GM19463 (cell line): ENCODE measurements at regions not wholly inside any gene's neighbourhood (a gene's known extent, or its start where the extent isn't known, plus 50 kb on each side); places are given as distances from the start of the nearest gene placed in this dataset.

Experiments
- ATAC-seq: cut with Tn5 transposase; IDR thresholded peaks from one replicate; pipeline ENCODE4 v1.9.1; 2021; ENCODE audit warnings: mild to moderate bottlenecking, moderate library complexity; ENCODE audit not compliant: unreplicated experiment

GRCh38 chr1:170219163-170219562 is 73.4 kb downstream of the NTMT2 start:
- ATAC-seq, result no peak

GRCh38 chr1:170221031-170221430 is 75.3 kb downstream of the NTMT2 start:
- no peak for ATAC-seq

- no peak for ATAC-seq
Measured at GRCh38 chr1:170221495-170221894, 75.7 kb downstream of the NTMT2 start.

- ATAC-seq, result no peak
Measured at GRCh38 chr1:170224469-170224868, 78.7 kb downstream of the NTMT2 start.

- no peak for ATAC-seq
Measured at GRCh38 chr1:170225781-170226530, 80.2 kb downstream of the NTMT2 start.

GRCh38 chr1:170226767-170227166 is 81.0 kb downstream of the NTMT2 start:
- no peak for ATAC-seq

GRCh38 chr1:170230323-170230722 is 84.6 kb downstream of the NTMT2 start:
- ATAC-seq, result no peak

- ATAC-seq, result no peak
Measured at GRCh38 chr1:170231662-170232061, 85.9 kb downstream of the NTMT2 start.

GRCh38 chr1:170238704-170239391 is 93.1 kb downstream of the NTMT2 start:
- no peak for ATAC-seq

- no peak for ATAC-seq
Measured at GRCh38 chr1:170239445-170239844, 93.7 kb downstream of the NTMT2 start.

- ATAC-seq, result peak; percentile 82
Measured at GRCh38 chr1:170240409-170240808, 94.7 kb downstream of the NTMT2 start.

- no peak for ATAC-seq
Measured at GRCh38 chr1:170241266-170241851, 95.6 kb downstream of the NTMT2 start.

GRCh38 chr1:170247751-170248521 is 102.2 kb downstream of the NTMT2 start:
- peak; percentile 60 for ATAC-seq

- no peak for ATAC-seq
Measured at GRCh38 chr1:170250531-170251276, 104.9 kb downstream of the NTMT2 start.

- ATAC-seq, result no peak
Measured at GRCh38 chr1:170252851-170253579, 107.3 kb downstream of the NTMT2 start.

- no peak for ATAC-seq
Measured at GRCh38 chr1:170254371-170254770, 108.6 kb downstream of the NTMT2 start.

- no peak for ATAC-seq
Measured at GRCh38 chr1:170261669-170262068, 115.9 kb downstream of the NTMT2 start.

GRCh38 chr1:170262276-170262939 is 116.6 kb downstream of the NTMT2 start:
- no peak for ATAC-seq

- ATAC-seq, result no peak
Measured at GRCh38 chr1:170265234-170265633, 119.5 kb downstream of the NTMT2 start.
